GM23248 (cell line): ENCODE measurements at regions not wholly inside any gene's neighbourhood (a gene's known extent, or its start where the extent isn't known, plus 50 kb on each side); places are given as distances from the start of the nearest gene placed in this dataset.

Experiments
- DNase-seq: peaks from one replicate; pipeline ENCODE4 v3.0.0-alpha.2; 2015
- H2AFZ ChIP-seq: fragments of 200-600 bp; sonication (generic); 2 replicates; pipeline ENCODE4 v1.6.1; 2016; ENCODE audit warnings: antibody characterized with exemption
- H3F3A ChIP-seq: fragments of 200-600 bp; sonication (generic); 2 replicates; pipeline ENCODE4 v1.6.1; 2016; ENCODE audit warnings: mild to moderate bottlenecking, antibody characterized with exemption, mixed run types; ENCODE audit not compliant: insufficient read depth
- H3K27ac ChIP-seq: fragments of 200-600 bp; sonication (generic); 2 replicates; pipeline ENCODE4 v1.5.1; 2016; ENCODE audit warnings: mild to moderate bottlenecking
- H3K27me3 ChIP-seq: fragments of 200-600 bp; sonication (generic); replicated peaks from 2 replicates; pipeline ENCODE4 v1.6.1; 2016; ENCODE audit warnings: mild to moderate bottlenecking; ENCODE audit not compliant: insufficient read depth
- H3K36me3 ChIP-seq: fragments of 200-600 bp; sonication (generic); 2 replicates; pipeline ENCODE4 v1.6.1; 2016; ENCODE audit warnings: low read depth, mild to moderate bottlenecking
- H3K4me1 ChIP-seq: fragments of 200-600 bp; sonication (generic); 2 replicates; pipeline ENCODE4 v1.6.1; 2016; ENCODE audit warnings: mild to moderate bottlenecking; ENCODE audit not compliant: insufficient read depth
- H3K4me2 ChIP-seq: fragments of 200-600 bp; sonication (generic); one replicate; pipeline ENCODE4 v1.6.1; 2016; ENCODE audit warnings: mild to moderate bottlenecking; ENCODE audit not compliant: unreplicated experiment
- H3K4me3 ChIP-seq: fragments of 200-600 bp; sonication (generic); 2 replicates; pipeline ENCODE4 v1.5.1; 2016; ENCODE audit warnings: mild to moderate bottlenecking
- H3K79me2 ChIP-seq: fragments of 200-600 bp; sonication (generic); 2 replicates; pipeline ENCODE4 v1.6.1; 2016; ENCODE audit warnings: mild to moderate bottlenecking; ENCODE audit not compliant: insufficient read depth
- H3K9ac ChIP-seq: fragments of 200-600 bp; sonication (generic); 2 replicates; pipeline ENCODE4 v1.6.1; 2016; ENCODE audit warnings: mild to moderate bottlenecking
- H3K9me2 ChIP-seq: fragments of 200-600 bp; sonication (generic); 2 replicates; pipeline ENCODE4 v1.6.1; 2016; ENCODE audit warnings: mixed run types, mild to moderate bottlenecking, moderate library complexity; ENCODE audit not compliant: insufficient read depth
- H3K9me3 ChIP-seq: fragments of 200-600 bp; sonication (generic); one replicate; pipeline ENCODE4 v1.6.1; 2017; ENCODE audit warnings: low read depth
- H4K20me1 ChIP-seq: fragments of 200-600 bp; sonication (generic); 2 replicates; pipeline ENCODE4 v1.6.0; 2016; ENCODE audit not compliant: insufficient read depth
- EZH2 ChIP-seq: fragments of 200-600 bp; sonication (generic); IDR thresholded peaks from 2 replicates; pipeline ENCODE4 v1.6.1; 2018; ENCODE audit warnings: antibody characterized with exemption, mild to moderate bottlenecking; ENCODE audit not compliant: insufficient read depth, poor library complexity, severe bottlenecking
- EZH2phosphoT487 ChIP-seq: fragments of 200-600 bp; sonication (generic); IDR thresholded peaks from 2 replicates; pipeline ENCODE4 v1.6.1; 2018; ENCODE audit warnings: antibody characterized with exemption, moderate library complexity, mild to moderate bottlenecking, low read depth; ENCODE audit not compliant: insufficient read depth
- WGBS, 2 experiments: methylation state at CpG; one replicate each; pipeline ENCODE4 v1.1.6; 2015 to 2017; ENCODE audit warnings: low lambda C conversion rate in 2 of 2, low coverage in 1 of 2; ENCODE audit errors: missing lambda C conversion rate in 2 of 2; 5-methylcytosine and 5-hydroxymethylcytosine counted together
- in situ Hi-C: fragments of 300-500 bp; cut with MboI; formaldehyde crosslinking; loops from 2 replicates; pipeline ENCODE4 v1.15.0; 2020

GRCh38 chr2:41464395-41464794 lies 583.4 kb upstream of the PKDCC start:
- no peaks in the 10 kb centered on the region for H3K27me3 ChIP-seq
- no peak overlapping the region for H3K4me2 ChIP-seq
- in situ Hi-C loops = no loop called here
- no peak overlapping the region for H2AFZ ChIP-seq
- no peak overlapping the region for H3K27ac ChIP-seq
- no peak overlapping the region for H3K4me3 ChIP-seq
- no peak overlapping the region for H3K9ac ChIP-seq
- no peaks in the 10 kb centered on the region for H3K9me2 ChIP-seq
- DNase-seq = no peak
- H3F3A ChIP-seq = no peaks in the 10 kb centered on the region
- no peaks in the 10 kb centered on the region for H3K36me3 ChIP-seq
- no peaks in the 10 kb centered on the region for H4K20me1 ChIP-seq
- H3K4me1 ChIP-seq = no peaks in the 10 kb centered on the region
- TF ChIP-seq EZH2phosphoT487 (no peak), EZH2 (no peak)
- H3K9me3 ChIP-seq = no peaks in the 10 kb centered on the region
- no peaks in the 10 kb centered on the region for H3K79me2 ChIP-seq

GRCh38 chr2:41475959-41476358 lies 571.9 kb upstream of the PKDCC start:
- Histone ChIP-seq H3K9me2 (no peaks in the 10 kb centered on the region), H3K4me2 (no peak overlapping the region), H2AFZ (no peak overlapping the region), H3K4me3 (no peak overlapping the region), H3K9me3 (no peaks in the 10 kb centered on the region), H3K27me3 (no peaks in the 10 kb centered on the region), H3K4me1 (no peaks in the 10 kb centered on the region), H3F3A (no peaks in the 10 kb centered on the region), H4K20me1 (no peaks in the 10 kb centered on the region), H3K79me2 (no peaks in the 10 kb centered on the region), H3K27ac (no peak overlapping the region), H3K36me3 (no peaks in the 10 kb centered on the region), H3K9ac (no peak overlapping the region)
- DNase-seq = no peak
- in situ Hi-C loops = no loop called here
- TF ChIP-seq EZH2 (no peak), EZH2phosphoT487 (no peak)
- WGBS, 2 experiments = 25 to 29% methylated on average over 3 of the region's 3 CpGs

GRCh38 chr2:41482659-41483058 lies 565.2 kb upstream of the PKDCC start:
- Histone ChIP-seq H3K4me2 (no peak overlapping the region), H4K20me1 (no peaks in the 10 kb centered on the region), H3K79me2 (no peaks in the 10 kb centered on the region), H2AFZ (no peak overlapping the region), H3K27me3 (no peaks in the 10 kb centered on the region), H3K9me3 (no peaks in the 10 kb centered on the region), H3K9me2 (no peaks in the 10 kb centered on the region), H3F3A (no peaks in the 10 kb centered on the region), H3K27ac (no peak overlapping the region), H3K4me3 (no peak overlapping the region), H3K9ac (no peak overlapping the region), H3K4me1 (no peaks in the 10 kb centered on the region), H3K36me3 (no peaks in the 10 kb centered on the region)
- TF ChIP-seq EZH2phosphoT487 (no peak), EZH2 (no peak)
- in situ Hi-C loops = no loop called here
- DNase-seq = no peak
- 35 to 38% methylated on average over 4 of the region's 4 CpGs for WGBS, 2 experiments

- H3F3A ChIP-seq = no peaks in the 10 kb centered on the region
- no peak for TF ChIP-seq EZH2phosphoT487
- TF ChIP-seq EZH2 = no peak
Observed at GRCh38 chr2:41483226-41483625, 564.6 kb upstream of the PKDCC start.

More at GRCh38 chr2:41483226-41483625, 564.6 kb upstream of the PKDCC start:
- Histone ChIP-seq H3K36me3 (no peaks in the 10 kb centered on the region), H3K9me2 (no peaks in the 10 kb centered on the region), H2AFZ (no peak overlapping the region), H3K9me3 (no peaks in the 10 kb centered on the region), H3K27me3 (no peaks in the 10 kb centered on the region), H3K4me2 (no peak overlapping the region), H3K4me3 (no peak overlapping the region), H3K79me2 (no peaks in the 10 kb centered on the region), H3K27ac (no peak overlapping the region), H3K9ac (no peak overlapping the region), H4K20me1 (no peaks in the 10 kb centered on the region), H3K4me1 (no peaks in the 10 kb centered on the region)
- in situ Hi-C loops = no loop called here
- WGBS, 2 experiments = 29 to 40% methylated on average over 2 of the region's 2 CpGs
- no peak for DNase-seq
